ENCODE measurements at regions not wholly inside any gene's neighbourhood (a gene's known extent, or its start where the extent isn't known, plus 50 kb on each side); places are given as distances from the start of the nearest gene placed in this dataset.
A peak's percentile ranks its signal among the peaks of the same experiment; 100 is the strongest.

DNA sequence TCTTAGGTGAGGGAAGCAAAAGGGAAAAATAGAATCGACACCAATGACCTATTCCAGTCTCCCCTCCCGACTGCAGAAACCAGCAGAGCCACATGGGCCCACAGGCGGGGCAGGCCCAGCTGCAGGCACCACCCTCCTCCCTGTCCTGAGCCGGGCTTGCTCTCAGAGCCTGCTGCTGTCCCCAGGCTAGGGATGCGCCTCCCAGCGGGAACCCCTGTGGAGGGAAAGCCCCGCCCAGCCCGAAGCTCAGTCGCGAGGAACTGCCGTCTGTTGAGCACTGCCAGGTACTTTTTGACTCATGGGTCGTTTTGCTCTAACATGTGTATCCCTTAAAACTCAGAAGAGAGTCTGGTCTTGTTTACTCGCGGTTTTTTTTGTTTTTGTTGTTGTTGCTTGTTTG, 124.5 kb upstream of the RET start:
- intact Hi-C loops (cut with DNase I): no loop called here
- 27 to 47% (median 33%) methylated on average over 13 to 14 of the region's 14 CpGs for WGBS, 3 donors
- no peaks in the 10 kb centered on the region for H3K4me1 ChIP-seq
- H3K4me3 ChIP-seq: no peak overlapping the region
- no peaks in the 10 kb centered on the region for H3K9me3 ChIP-seq
- peaks cover 0 to 13% (median 0%) of the 10 kb centered on the region in 3 donors for H3K27me3 ChIP-seq (ENCODE audit: insufficient read depth in 3 of 3, low read length in 2 of 3)
- TF ChIP-seq, protein P1, sequence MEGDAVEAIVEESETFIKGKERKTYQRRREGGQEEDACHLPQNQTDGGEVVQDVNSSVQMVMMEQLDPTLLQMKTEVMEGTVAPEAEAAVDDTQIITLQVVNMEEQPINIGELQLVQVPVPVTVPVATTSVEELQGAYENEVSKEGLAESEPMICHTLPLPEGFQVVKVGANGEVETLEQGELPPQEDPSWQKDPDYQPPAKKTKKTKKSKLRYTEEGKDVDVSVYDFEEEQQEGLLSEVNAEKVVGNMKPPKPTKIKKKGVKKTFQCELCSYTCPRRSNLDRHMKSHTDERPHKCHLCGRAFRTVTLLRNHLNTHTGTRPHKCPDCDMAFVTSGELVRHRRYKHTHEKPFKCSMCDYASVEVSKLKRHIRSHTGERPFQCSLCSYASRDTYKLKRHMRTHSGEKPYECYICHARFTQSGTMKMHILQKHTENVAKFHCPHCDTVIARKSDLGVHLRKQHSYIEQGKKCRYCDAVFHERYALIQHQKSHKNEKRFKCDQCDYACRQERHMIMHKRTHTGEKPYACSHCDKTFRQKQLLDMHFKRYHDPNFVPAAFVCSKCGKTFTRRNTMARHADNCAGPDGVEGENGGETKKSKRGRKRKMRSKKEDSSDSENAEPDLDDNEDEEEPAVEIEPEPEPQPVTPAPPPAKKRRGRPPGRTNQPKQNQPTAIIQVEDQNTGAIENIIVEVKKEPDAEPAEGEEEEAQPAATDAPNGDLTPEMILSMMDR (IDR thresholded peaks at IDR 0.05): no peak
- DNase-seq (peak; percentile 36 to 77), ATAC-seq (peak; percentile 43 to 84 (median 70))
- H3K36me3 ChIP-seq (ENCODE audit: insufficient read depth in 1 of 2, low read depth in 1 of 2): no peaks in the 10 kb centered on the region
- no peak overlapping the region for H3K27ac ChIP-seq

GRCh38 chr10:42952931-42953683, 123.8 kb upstream of the RET start:
- DNase-seq: peak in 1 of 2 donors; percentile 35
- intact Hi-C loops (cut with DNase I): no loop called here
- Histone ChIP-seq H3K36me3 (ENCODE audit: insufficient read depth in 1 of 2, low read depth in 1 of 2) (no peaks in the 10 kb centered on the region), H3K4me3 (no peak overlapping the region), H3K27ac (no peak overlapping the region), H3K9me3 (no peaks in the 10 kb centered on the region), H3K4me1 (no peaks in the 10 kb centered on the region), H3K27me3 (ENCODE audit: insufficient read depth in 3 of 3, low read length in 2 of 3) (peaks cover 0 to 13% (median 0%) of the 10 kb centered on the region in 3 donors)
- no peak for ATAC-seq
- TF ChIP-seq, protein P1 (IDR thresholded peaks at IDR 0.05): no peak
- WGBS, 3 donors: 78 to 91% (median 85%) methylated on average over 13 of the region's 13 CpGs

DNA sequence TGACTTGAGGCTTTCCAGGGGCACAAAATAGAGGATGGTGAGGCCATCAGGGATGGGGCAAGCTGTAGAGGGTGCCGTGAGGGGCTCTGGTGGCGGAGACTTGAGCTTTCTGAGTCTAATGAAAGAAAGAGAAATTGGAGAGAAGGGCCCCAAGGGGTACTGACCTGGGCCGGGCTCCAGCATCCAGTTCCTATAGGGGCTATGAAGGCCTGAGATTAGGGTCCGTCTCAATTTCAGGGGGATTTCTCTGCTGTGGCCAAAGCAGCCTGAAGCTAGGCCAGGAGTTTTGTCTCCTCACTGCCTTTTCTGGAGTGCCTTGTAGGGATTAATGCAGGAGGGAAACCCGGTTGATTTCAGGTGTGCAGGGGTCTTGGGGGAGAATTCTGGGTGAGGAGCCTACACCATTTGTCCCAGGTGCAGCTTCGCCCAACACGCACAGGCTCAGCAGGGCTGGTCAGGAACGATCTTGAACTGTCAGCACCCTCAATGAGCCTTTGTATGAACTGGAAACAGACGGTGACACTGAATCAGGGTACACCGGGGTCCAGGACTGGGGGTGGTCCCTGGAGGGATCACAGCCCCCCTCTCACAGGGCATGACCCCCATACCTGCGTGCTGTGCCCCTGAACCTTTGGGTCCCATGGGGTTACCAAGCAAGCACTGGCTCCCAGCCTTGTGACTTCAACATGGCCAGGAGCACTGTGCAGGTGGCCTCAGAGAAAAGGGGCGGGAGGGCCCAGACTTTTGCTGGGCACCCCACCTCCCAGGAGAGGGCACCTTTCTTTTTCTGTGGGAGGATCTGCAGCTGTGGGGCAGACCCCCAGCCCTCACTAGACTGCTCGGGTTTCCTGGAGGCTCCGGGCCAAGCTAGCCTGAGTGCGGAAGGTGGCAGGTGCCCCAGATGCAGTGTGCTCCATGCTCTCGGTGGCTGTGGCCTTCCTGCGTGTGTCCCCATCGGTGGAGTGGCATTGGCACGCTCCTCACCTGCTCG, 122.9 kb upstream of the RET start:
- intact Hi-C loops (cut with DNase I): no loop called here
- H3K9me3 ChIP-seq: no peaks in the 10 kb centered on the region
- TF ChIP-seq, protein P1 (IDR thresholded peaks at IDR 0.05): no peak
- no peaks in the 10 kb centered on the region for H3K4me1 ChIP-seq
- H3K27me3 ChIP-seq (ENCODE audit: insufficient read depth in 3 of 3, low read length in 2 of 3): peaks cover 0 to 13% (median 0%) of the 10 kb centered on the region in 3 donors
- no peaks in the 10 kb centered on the region for H3K36me3 ChIP-seq (ENCODE audit: insufficient read depth in 1 of 2, low read depth in 1 of 2)
- 83 to 89% (median 84%) methylated on average over 19 to 20 of the region's 20 CpGs for WGBS, 3 donors
- H3K4me3 ChIP-seq: no peak overlapping the region
- ATAC-seq: no peak
- no peak overlapping the region for H3K27ac ChIP-seq
- DNase-seq: peak in 1 of 2 donors; percentile 31

GRCh38 chr10:42954766-42955492, 121.9 kb upstream of the RET start:
- TF ChIP-seq, protein P1 (IDR thresholded peaks at IDR 0.05): no peak
- Histone ChIP-seq H3K9me3 (no peaks in the 10 kb centered on the region), H3K27ac (no peak overlapping the region), H3K36me3 (ENCODE audit: insufficient read depth in 1 of 2, low read depth in 1 of 2) (no peaks in the 10 kb centered on the region), H3K4me3 (no peak overlapping the region), H3K4me1 (no peaks in the 10 kb centered on the region), H3K27me3 (ENCODE audit: insufficient read depth in 3 of 3, low read length in 2 of 3) (peaks cover 0 to 10% (median 0%) of the 10 kb centered on the region in 3 donors)
- WGBS, 3 donors: 58 to 80% (median 62%) methylated on average over 4 of the region's 4 CpGs
- intact Hi-C loops (cut with DNase I): no loop called here
- DNase-seq: peak in 1 of 2 donors; percentile 48
- no peak for ATAC-seq

Measured in psoas muscle (tissue), 7 donors.